Testis (tissue), 2 donors: ENCODE measurements at regions not wholly inside any gene's neighbourhood (a gene's known extent, or its start where the extent isn't known, plus 50 kb on each side); places are given as distances from the start of the nearest gene placed in this dataset.

ENCODE experiments used
- POLR2A ChIP-seq: fragments of 450-650 bp; IDR thresholded peaks from one replicate; pipeline ENCODE4 v1.6.1; 2017; ENCODE audit warnings: antibody characterized with exemption, mild to moderate bottlenecking, moderate library complexity
- TF ChIP-seq, protein P1 (sequence below), 3 experiments: fragments of 450-650 bp in 2 of 3; fragments of 200-600 bp in 1 of 3; sonication (generic) in 1 of 3; IDR thresholded peaks; one replicate each; pipeline ENCODE4 v1.5.1; 2016 to 2019; ENCODE audit warnings: antibody characterized with exemption in 3 of 3, mild to moderate bottlenecking in 2 of 3, moderate library complexity in 1 of 3

DNA sequence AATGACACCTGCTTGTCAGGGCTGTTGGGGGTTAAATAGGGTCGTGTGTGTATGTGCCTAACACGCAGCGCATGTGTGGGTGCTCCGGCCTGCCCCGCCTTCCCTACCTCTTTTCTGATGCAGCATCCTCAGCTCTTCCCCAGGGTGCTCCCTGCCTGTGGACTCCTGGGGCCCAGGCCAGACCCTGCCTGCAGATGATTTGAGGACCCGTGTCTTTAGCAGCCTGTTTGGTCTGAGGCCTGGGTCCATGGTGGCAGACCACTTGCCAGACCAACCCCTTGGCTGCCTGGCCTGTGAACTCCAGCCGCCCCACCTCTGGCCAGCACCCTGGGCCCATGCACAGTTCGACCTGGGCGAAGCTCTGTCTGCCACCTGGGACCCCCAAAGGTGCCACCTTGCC lies 57.0 kb upstream of the SIM2 start:
- TF ChIP-seq, protein P1, sequence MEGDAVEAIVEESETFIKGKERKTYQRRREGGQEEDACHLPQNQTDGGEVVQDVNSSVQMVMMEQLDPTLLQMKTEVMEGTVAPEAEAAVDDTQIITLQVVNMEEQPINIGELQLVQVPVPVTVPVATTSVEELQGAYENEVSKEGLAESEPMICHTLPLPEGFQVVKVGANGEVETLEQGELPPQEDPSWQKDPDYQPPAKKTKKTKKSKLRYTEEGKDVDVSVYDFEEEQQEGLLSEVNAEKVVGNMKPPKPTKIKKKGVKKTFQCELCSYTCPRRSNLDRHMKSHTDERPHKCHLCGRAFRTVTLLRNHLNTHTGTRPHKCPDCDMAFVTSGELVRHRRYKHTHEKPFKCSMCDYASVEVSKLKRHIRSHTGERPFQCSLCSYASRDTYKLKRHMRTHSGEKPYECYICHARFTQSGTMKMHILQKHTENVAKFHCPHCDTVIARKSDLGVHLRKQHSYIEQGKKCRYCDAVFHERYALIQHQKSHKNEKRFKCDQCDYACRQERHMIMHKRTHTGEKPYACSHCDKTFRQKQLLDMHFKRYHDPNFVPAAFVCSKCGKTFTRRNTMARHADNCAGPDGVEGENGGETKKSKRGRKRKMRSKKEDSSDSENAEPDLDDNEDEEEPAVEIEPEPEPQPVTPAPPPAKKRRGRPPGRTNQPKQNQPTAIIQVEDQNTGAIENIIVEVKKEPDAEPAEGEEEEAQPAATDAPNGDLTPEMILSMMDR (IDR thresholded peaks at IDR 0.05) = no peak
- no peak for TF ChIP-seq POLR2A
